Neutrophil (primary cell): ENCODE measurements at regions not wholly inside any gene's neighbourhood (a gene's known extent, or its start where the extent isn't known, plus 50 kb on each side); places are given as distances from the start of the nearest gene placed in this dataset.

Experiments
- H3K27ac ChIP-seq: fragments of 200-600 bp; sonication (generic); 2 replicates; pipeline ENCODE4 v1.5.1; 2016; ENCODE audit warnings: mild to moderate bottlenecking, moderate library complexity
- H3K27me3 ChIP-seq: fragments of 200-600 bp; sonication (generic); 2 replicates; pipeline ENCODE4 v1.6.0; 2016; ENCODE audit warnings: mild to moderate bottlenecking
- H3K36me3 ChIP-seq: fragments of 200-600 bp; sonication (generic); 2 replicates; pipeline ENCODE4 v1.5.1; 2017
- H3K4me1 ChIP-seq, 2 experiments: fragments of 200-600 bp in 1 of 2; sonication (generic) in 1 of 2; 1 replicate in 1 of 2; 2 replicates in 1 of 2; pipeline versions ENCODE4 v1.5.1 to v1.6.1; 2013 to 2016; ENCODE audit warnings: low read depth in 1 of 2, low read length in 1 of 2, mild to moderate bottlenecking in 1 of 2, moderate library complexity in 1 of 2; ENCODE audit not compliant: control insufficient read depth in 1 of 2, insufficient read depth in 1 of 2
- H3K4me3 ChIP-seq, 2 experiments: fragments of 200-600 bp in 1 of 2; sonication (generic) in 1 of 2; 1 replicate in 1 of 2; 2 replicates in 1 of 2; pipeline ENCODE4 v1.5.1; 2013 to 2016; ENCODE audit warnings: low read depth in 1 of 2, low read length in 1 of 2, mild to moderate bottlenecking in 1 of 2, moderate library complexity in 1 of 2
- H3K9me3 ChIP-seq: fragments of 200-600 bp; sonication (generic); 2 replicates; pipeline ENCODE4 v1.5.1; 2016
- CTCF ChIP-seq: fragments of 200-600 bp; sonication (generic); IDR thresholded peaks from 2 replicates; pipeline ENCODE4 v1.5.1; 2016; ENCODE audit warnings: antibody characterized with exemption

- Histone ChIP-seq H3K4me3 (no peak overlapping the region), H3K27ac (peak overlapping the region; percentile 95), H3K27me3 (no peaks in the 10 kb centered on the region), H3K36me3 (no peaks in the 10 kb centered on the region), H3K9me3 (no peaks in the 10 kb centered on the region), H3K4me1 (peaks cover 43 to 53% of the 10 kb centered on the region in 2 experiments)
- no peak for TF ChIP-seq CTCF
These were observed 227.9 kb upstream of the MARCKS start for GRCh38 chr6:113629256-113629655.

- Histone ChIP-seq H3K27ac (peak overlapping the region; percentile 95), H3K9me3 (no peaks in the 10 kb centered on the region), H3K4me3 (no peak overlapping the region), H3K27me3 (no peaks in the 10 kb centered on the region), H3K4me1 (peaks cover 52 to 62% of the 10 kb centered on the region in 2 experiments), H3K36me3 (no peaks in the 10 kb centered on the region)
- TF ChIP-seq CTCF, result no peak
These were observed 227.0 kb upstream of the MARCKS start for GRCh38 chr6:113629975-113630737.

GRCh38 chr6:113630738-113631535 lies 226.2 kb upstream of the MARCKS start:
- Histone ChIP-seq H3K9me3 (no peaks in the 10 kb centered on the region), H3K27ac (peak overlapping the region; percentile 95), H3K27me3 (no peaks in the 10 kb centered on the region), H3K36me3 (no peaks in the 10 kb centered on the region), H3K4me3 (peak overlapping the region; percentile 17 to 48), H3K4me1 (peaks cover 60 to 70% of the 10 kb centered on the region in 2 experiments)
- no peak for TF ChIP-seq CTCF

- Histone ChIP-seq H3K4me3 (peak overlapping the region; percentile 17 to 48), H3K27ac (peak overlapping the region; percentile 95), H3K36me3 (no peaks in the 10 kb centered on the region), H3K4me1 (peaks cover 64 to 77% of the 10 kb centered on the region in 2 experiments), H3K9me3 (no peaks in the 10 kb centered on the region), H3K27me3 (no peaks in the 10 kb centered on the region)
- TF ChIP-seq CTCF, result no peak
These were observed 225.5 kb upstream of the MARCKS start for GRCh38 chr6:113631666-113632065.

GRCh38 chr6:113632220-113632864 lies 224.8 kb upstream of the MARCKS start:
- TF ChIP-seq CTCF, result no peak
- H3K4me1 ChIP-seq, result peaks cover 64 to 77% of the 10 kb centered on the region in 2 experiments

More at GRCh38 chr6:113632220-113632864, 224.8 kb upstream of the MARCKS start:
- Histone ChIP-seq H3K9me3 (no peaks in the 10 kb centered on the region), H3K27ac (peak overlapping the region; percentile 95), H3K4me3 (no peak overlapping the region), H3K27me3 (no peaks in the 10 kb centered on the region), H3K36me3 (no peaks in the 10 kb centered on the region)
